HL-60 (cell line): ENCODE measurements at regions not wholly inside any gene's neighbourhood (a gene's known extent, or its start where the extent isn't known, plus 50 kb on each side); places are given as distances from the start of the nearest gene placed in this dataset.

Source experiments
- DNase-seq, 2 experiments: peaks; one replicate each; pipeline ENCODE4 v3.0.0-alpha.2; 2010 to 2020; ENCODE audit warnings: low read depth in 1 of 2, low spot score in 1 of 2
- H3K27ac ChIP-seq: fragments of 250-450 bp; sonication (Bioruptor Pico); replicated peaks from 2 replicates; pipeline ENCODE4 v1.5.1; 2020; ENCODE audit warnings: mild to moderate bottlenecking, moderate library complexity
- H3K27me3 ChIP-seq: fragments of 250-450 bp; sonication (Bioruptor Pico); 2 replicates; pipeline ENCODE4 v1.5.1; 2021; ENCODE audit warnings: mild to moderate bottlenecking, moderate library complexity; ENCODE audit not compliant: insufficient read depth, poor library complexity, severe bottlenecking
- H3K4me3 ChIP-seq: replicated peaks from 2 replicates; pipeline ENCODE4 v1.5.1; 2011; ENCODE audit warnings: mild to moderate bottlenecking, control low read depth, low read length; ENCODE audit not compliant: insufficient read depth
- CTCF ChIP-seq: IDR thresholded peaks from one replicate; pipeline ENCODE4 v1.5.1; 2011; ENCODE audit warnings: low read length, control low read depth, inconsistent platforms; ENCODE audit not compliant: insufficient read depth
- GABPA ChIP-seq: IDR thresholded peaks from 2 replicates; pipeline ENCODE4 v1.6.1; 2012; ENCODE audit warnings: low read depth
- POLR2AphosphoS5 ChIP-seq: IDR thresholded peaks from 2 replicates; pipeline ENCODE4 v1.6.1; 2012; ENCODE audit warnings: low read depth
- REST ChIP-seq: IDR thresholded peaks from 2 replicates; pipeline ENCODE4 v1.6.1; 2012; ENCODE audit warnings: low read depth; ENCODE audit not compliant: insufficient replicate concordance
- SPI1 ChIP-seq: IDR thresholded peaks from 2 replicates; pipeline ENCODE4 v1.6.1; 2012; ENCODE audit warnings: low read depth, mild to moderate bottlenecking, borderline replicate concordance

DNA sequence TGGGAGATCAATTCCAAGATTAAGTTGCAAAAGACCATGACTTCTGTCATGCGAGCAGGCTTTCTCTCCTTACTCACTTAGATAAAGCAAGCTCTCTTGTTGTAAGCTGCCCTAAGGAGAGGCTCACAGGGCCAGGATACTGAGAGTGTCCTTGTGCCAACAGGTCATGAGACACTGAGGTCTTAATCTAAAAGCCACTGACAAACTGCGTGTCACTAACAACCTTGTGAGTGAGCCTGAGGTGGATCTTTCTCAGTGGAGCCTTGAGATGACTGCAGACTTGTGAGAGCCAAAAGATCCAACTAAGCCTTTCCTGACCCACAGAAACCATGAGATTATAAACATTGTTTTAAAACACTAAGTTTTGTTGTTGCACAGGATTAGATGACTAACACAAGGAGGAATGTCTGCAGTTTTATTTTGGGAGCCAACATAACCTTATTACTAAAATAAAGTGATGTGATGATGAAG, 170.5 kb downstream of the SLC39A8 start:
- H3K27ac ChIP-seq: no peak overlapping the region
- H3K27me3 ChIP-seq: no peaks in the 10 kb centered on the region
- no peak overlapping the region for H3K4me3 ChIP-seq
- TF ChIP-seq POLR2AphosphoS5 (no peak), GABPA (no peak), REST (no peak), SPI1 (no peak), CTCF (no peak)
- DNase-seq: no peak

GRCh38 chr4:102172341-102172740, 172.9 kb downstream of the SLC39A8 start:
- H3K27me3 ChIP-seq: no peaks in the 10 kb centered on the region
- DNase-seq: no peak
- TF ChIP-seq POLR2AphosphoS5 (no peak), CTCF (no peak), REST (no peak), GABPA (no peak), SPI1 (no peak)
- H3K27ac ChIP-seq: no peak overlapping the region
- H3K4me3 ChIP-seq: no peak overlapping the region

DNA sequence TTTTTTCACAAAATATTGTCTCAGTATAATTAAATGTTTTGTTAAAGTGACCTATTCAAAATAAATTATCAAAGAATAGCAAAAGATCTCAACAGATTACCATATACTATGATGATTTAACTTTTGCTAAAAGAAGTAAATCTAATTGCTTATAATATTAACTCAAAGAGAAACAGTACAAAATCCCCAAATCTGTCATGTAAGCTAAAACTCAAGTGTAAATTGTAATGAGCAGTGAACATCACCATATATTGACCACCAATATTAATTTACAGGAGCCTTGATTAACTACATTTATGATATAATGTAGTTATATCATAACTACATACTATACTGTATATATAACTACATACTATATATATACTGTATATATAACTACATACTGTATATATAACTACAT, 174.4 kb downstream of the SLC39A8 start:
- DNase-seq: no peak
- no peak for TF ChIP-seq SPI1
- Histone ChIP-seq H3K27ac (no peak overlapping the region), H3K4me3 (no peak overlapping the region), H3K27me3 (no peaks in the 10 kb centered on the region)

DNA sequence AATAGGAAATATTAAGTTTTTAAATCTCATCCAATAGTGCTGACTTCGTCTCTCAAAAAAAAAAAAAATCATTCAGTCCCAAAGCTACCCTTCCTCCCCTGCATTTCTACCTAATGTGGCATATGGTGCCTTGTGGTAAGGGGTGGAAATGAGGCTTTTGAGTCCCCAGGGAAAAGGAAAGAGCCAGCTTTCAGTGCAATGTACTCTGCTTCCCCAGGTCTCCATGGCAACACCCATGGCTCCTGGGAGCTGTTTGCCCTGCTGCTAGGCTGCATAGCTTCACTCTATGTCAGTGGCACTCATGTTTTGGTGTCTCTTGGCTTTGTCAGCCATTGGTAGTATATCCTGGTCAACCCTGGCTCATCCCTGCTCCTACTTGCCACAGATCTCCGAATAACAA, 175.9 kb downstream of the SLC39A8 start:
- DNase-seq: no peak
- H3K27me3 ChIP-seq: no peaks in the 10 kb centered on the region
- TF ChIP-seq SPI1 (no peak), CTCF (no peak), GABPA (no peak)

More for the DNA sequence above, 175.9 kb downstream of the SLC39A8 start:
- no peak overlapping the region for H3K27ac ChIP-seq
- H3K4me3 ChIP-seq: no peak overlapping the region
